GM12878 (cell line): ENCODE measurements at regions not wholly inside any gene's neighbourhood (a gene's known extent, or its start where the extent isn't known, plus 50 kb on each side); places are given as distances from the start of the nearest gene placed in this dataset.

ENCODE experiments used
- ATAC-seq: fragments of 200-7000 bp; cut with Tn5 transposase; 3 replicates; pipeline ENCODE4 v1.9.1; 2020; ENCODE audit warnings: mild to moderate bottlenecking, moderate library complexity
- BruUV-seq: library from RNA; stranded (reverse); fragments of 400-500 nt; replicated peaks from 2 replicates; lab custom pipeline; 2021; lab: Mats Ljungman, UMichigan
- CTCF ChIA-PET: fragments of 300-600 bp; sonication (Branson Sonifier 250); formaldehyde crosslinking; extraction: SDS; loops from one replicate; lab custom pipeline; 2021; ENCODE audit warnings: inconsistent platforms; lab: Yijun Ruan, JAX
- POLR2A ChIA-PET: fragments of 350-600 bp; formaldehyde crosslinking; extraction: SDS; loops from one replicate; lab custom pipeline; 2021; ENCODE audit warnings: inconsistent platforms; lab: Charles Lee
- RAD21 ChIA-PET: fragments of 300-600 bp; sonication (Branson Sonifier 250); formaldehyde crosslinking; loops from one replicate; lab custom pipeline; 2023; ENCODE audit warnings: antibody characterized with exemption; ENCODE audit not compliant: unreplicated experiment; lab: Charles Lee
- SMC1A ChIA-PET: fragments of 300-600 bp; sonication (Branson Sonifier 250); formaldehyde crosslinking; loops from one replicate; lab custom pipeline; 2023; ENCODE audit not compliant: unreplicated experiment, uncharacterized antibody; lab: Charles Lee
- DNase-seq: peaks from one replicate; pipeline ENCODE4 v3.0.0-alpha.2; 2011; ENCODE audit warnings: low read depth, low spot score
- FAIRE-seq: peaks from 3 replicates; lab custom pipeline; 2011; peaks lifted over from hg19 to GRCh38; lab: Jason Lieb, UNC
- H2AFZ ChIP-seq: 2 replicates; pipeline ENCODE4 v1.6.0; 2011; ENCODE audit warnings: low read depth, low read length, control low read depth; ENCODE audit not compliant: control insufficient read depth
- H3K27ac ChIP-seq: 2 replicates; pipeline ENCODE4 v1.5.1; 2011; ENCODE audit warnings: control low read depth; ENCODE audit not compliant: control insufficient read depth, insufficient read depth
- H3K27me3 ChIP-seq, 2 experiments: replicated peaks in 1 of 2; 2 replicates each; pipeline versions ENCODE4 v1.6.0 to v1.6.1; 2011; ENCODE audit warnings: low read length in 1 of 2; ENCODE audit not compliant: control insufficient read depth in 2 of 2, insufficient read depth in 2 of 2
- H3K36me3 ChIP-seq, 2 experiments: 2 replicates each; pipeline ENCODE4 v1.5.1; 2011; ENCODE audit warnings: low read length in 1 of 2; ENCODE audit not compliant: control insufficient read depth in 2 of 2, insufficient read depth in 2 of 2
- H3K4me1 ChIP-seq: 2 replicates; pipeline ENCODE4 v1.6.1; 2011; ENCODE audit warnings: mild to moderate bottlenecking, low read length, moderate library complexity, mixed read lengths; ENCODE audit not compliant: control insufficient read depth, insufficient read depth
- H3K4me2 ChIP-seq: 2 replicates; pipeline ENCODE4 v1.6.0; 2011; ENCODE audit warnings: control low read depth; ENCODE audit not compliant: control insufficient read depth, insufficient read depth
- H3K4me3 ChIP-seq: fragments of 200-600 bp; sonication (generic); 2 replicates; pipeline ENCODE4 v1.5.1; 2016
- H3K79me2 ChIP-seq: 2 replicates; pipeline ENCODE4 v1.6.0; 2011; ENCODE audit warnings: low read length; ENCODE audit not compliant: control insufficient read depth, insufficient read depth
- H3K9ac ChIP-seq: 2 replicates; pipeline ENCODE4 v1.8.0; 2011; ENCODE audit warnings: low read length, control low read depth, mixed read lengths; ENCODE audit not compliant: control insufficient read depth, insufficient read depth
- H3K9me3 ChIP-seq: replicated peaks from 3 replicates; pipeline ENCODE4 v1.5.1; 2011; ENCODE audit warnings: mild to moderate bottlenecking, low read length; ENCODE audit not compliant: control insufficient read depth, insufficient read depth
- H4K20me1 ChIP-seq: 2 replicates; pipeline ENCODE4 v1.6.0; 2011; ENCODE audit not compliant: control insufficient read depth, insufficient read depth
- ATF7 ChIP-seq: fragments of 450-650 bp; IDR thresholded peaks from 2 replicates; pipeline ENCODE4 v1.6.1; 2016; ENCODE audit warnings: low read depth, mild to moderate bottlenecking
- CEBPB ChIP-seq, 2 experiments: fragments of 150-350 bp in 1 of 2; IDR thresholded peaks; 2 replicates each; pipeline ENCODE4 v1.6.1; 2012 to 2014; ENCODE audit warnings: low read depth in 2 of 2, low read length in 2 of 2, borderline replicate concordance in 1 of 2, inconsistent platforms in 1 of 2
- CHD4 ChIP-seq: fragments of 200-600 bp; sonication (generic); IDR thresholded peaks from 2 replicates; pipeline ENCODE4 v1.6.1; 2016; ENCODE audit warnings: mild to moderate bottlenecking
- CUX1 ChIP-seq: IDR thresholded peaks from 2 replicates; pipeline ENCODE4 v1.6.1; 2012; ENCODE audit warnings: improper control_type of control experiment, low read depth, low read length; ENCODE audit not compliant: insufficient replicate concordance
- E4F1 ChIP-seq: fragments of 450-650 bp; IDR thresholded peaks from 2 replicates; pipeline ENCODE4 v1.6.1; 2018; ENCODE audit warnings: borderline replicate concordance, mild to moderate bottlenecking; ENCODE audit not compliant: partially characterized antibody
- KLF5 ChIP-seq: fragments of 450-650 bp; IDR thresholded peaks from 2 replicates; pipeline ENCODE4 v1.6.1; 2014; ENCODE audit warnings: mild to moderate bottlenecking; ENCODE audit not compliant: partially characterized antibody
- MEF2B ChIP-seq: fragments of 450-650 bp; IDR thresholded peaks from 2 replicates; pipeline ENCODE4 v1.6.1; 2018; ENCODE audit warnings: mild to moderate bottlenecking, moderate library complexity; ENCODE audit not compliant: partially characterized antibody, poor library complexity, severe bottlenecking
- NFYA ChIP-seq: IDR thresholded peaks from 2 replicates; pipeline ENCODE4 v1.6.1; 2011; ENCODE audit warnings: low read depth, mild to moderate bottlenecking, low read length, improper control_type of control experiment, borderline replicate concordance
- PKNOX1 ChIP-seq: fragments of 450-650 bp; IDR thresholded peaks from 2 replicates; pipeline ENCODE4 v1.6.1; 2016; ENCODE audit warnings: mild to moderate bottlenecking
- RB1 ChIP-seq: fragments of 450-650 bp; formaldehyde crosslinking; IDR thresholded peaks from 2 replicates; pipeline ENCODE4 v1.6.1; 2017; ENCODE audit warnings: mild to moderate bottlenecking, borderline replicate concordance
- SIN3A ChIP-seq: IDR thresholded peaks from 2 replicates; pipeline ENCODE4 v1.6.1; 2012; ENCODE audit warnings: low read depth, low read length, improper control_type of control experiment
- SPI1 ChIP-seq: IDR thresholded peaks from 2 replicates; pipeline ENCODE4 v1.6.1; 2011; ENCODE audit warnings: low read depth, mild to moderate bottlenecking, low read length, moderate library complexity, borderline replicate concordance; ENCODE audit not compliant: insufficient read depth
- ZNF217 ChIP-seq: fragments of 450-650 bp; IDR thresholded peaks from 2 replicates; pipeline ENCODE4 v1.6.1; 2017; ENCODE audit warnings: antibody characterized with exemption, mild to moderate bottlenecking
- ZNF274 ChIP-seq: IDR thresholded peaks from one replicate; pipeline ENCODE4 v1.8.0; 2011; ENCODE audit not compliant: insufficient read length, insufficient read depth
- WGBS: methylation state at CpG from one replicate; pipeline ENCODE4 v1.1.6; 2016; ENCODE audit warnings: low lambda C conversion rate; ENCODE audit not compliant: insufficient replicate concordance, insufficient coverage; ENCODE audit errors: missing lambda C conversion rate; 5-methylcytosine and 5-hydroxymethylcytosine counted together
- in situ Hi-C: fragments of 300-500 bp; cut with MboI; formaldehyde crosslinking; loops from 9 replicates; pipeline ENCODE4 v1.14.3; 2018; ENCODE audit warnings: mixed read lengths
- intact Hi-C: fragments of 100-400 bp; cut with micrococcal nuclease; formaldehyde crosslinking; loops from one replicate; pipeline ENCODE4 v1.14.2; 2022; ENCODE audit not compliant: unreplicated experiment

GRCh38 chr7:15016766-15017165, 114.2 kb upstream of the DGKB start:
- FAIRE-seq: no peak
- Histone ChIP-seq H3K79me2 (no peaks in the 10 kb centered on the region), H3K4me3 (no peak overlapping the region), H3K36me3 (no peaks in the 10 kb centered on the region), H3K4me1 (no peaks in the 10 kb centered on the region), H4K20me1 (no peaks in the 10 kb centered on the region), H3K9me3 (no peaks in the 10 kb centered on the region), H3K27me3 (no peaks in the 10 kb centered on the region; a peak in 1 of 4 replicates), H3K9ac (no peak overlapping the region), H2AFZ (no peak overlapping the region), H3K4me2 (no peak overlapping the region), H3K27ac (no peak overlapping the region)
- BruUV-seq: no TSS peak
- ChIA-PET SMC1A (interaction anchor here (1.0 to 5.5 kb wide), 8 partner anchors 11 to 325 kb away, joined by 3 to 109 read pairs (median 6); no protein-coding TSS in a partner anchor), CTCF (interaction anchor here (0.6 to 4.9 kb wide), 17 partner anchors 9 to 330 kb away, joined by 3 to 137 read pairs (median 6); partner anchors contain the start of gene DGKB), RAD21 (interaction anchor here (0.6 to 3.3 kb wide), 9 partner anchors 10 to 1767 kb away, joined by 3 to 38 read pairs (median 7); no protein-coding TSS in a partner anchor), POLR2A (interaction anchor here (0.7 kb wide), 1 partner anchor 8 kb away, joined by 5 read pairs; no protein-coding TSS in a partner anchor)
- no peak for ATAC-seq
- WGBS: 6% methylated on average over 2 of the region's 2 CpGs
- intact Hi-C loops (loop anchor here (1.0 kb wide), 2 partner anchors 299 to 318 kb away; no protein-coding TSS in a partner anchor), in situ Hi-C loops (loop anchor here (5.0 to 25.0 kb wide), 2 partner anchors 299 to 1729 kb away; no protein-coding TSS in a partner anchor)
- no peak for DNase-seq
- no peak for TF ChIP-seq ZNF217
- TF ChIP-seq KLF5: no peak
- TF ChIP-seq NFYA: no peak
- TF ChIP-seq CUX1: no peak
- TF ChIP-seq SIN3A: no peak
- no peak for TF ChIP-seq E4F1
- no peak for TF ChIP-seq RB1
- no peak for TF ChIP-seq CHD4
- TF ChIP-seq PKNOX1: no peak
- TF ChIP-seq ZNF274: no peak
- TF ChIP-seq CEBPB (IDR thresholded peaks at IDR 0.05; ENCODE audit: borderline replicate concordance in 1 of 2, low read depth in 2 of 2, low read length in 2 of 2): no peak
- TF ChIP-seq ATF7: no peak
- TF ChIP-seq MEF2B: no peak
- TF ChIP-seq SPI1: no peak
